LNCAP (cell line): ENCODE measurements at regions not wholly inside any gene's neighbourhood (a gene's known extent, or its start where the extent isn't known, plus 50 kb on each side); places are given as distances from the start of the nearest gene placed in this dataset.

ENCODE experiments used
- CTCF ChIP-seq: fragments of 450-650 bp; IDR thresholded peaks from 2 replicates; pipeline ENCODE4 v1.5.1; 2017; ENCODE audit warnings: mild to moderate bottlenecking

GRCh38 chr6:4506223-4506622, 270.0 kb upstream of the CDYL start:
- TF ChIP-seq CTCF, result no peak

- no peak for TF ChIP-seq CTCF
Measured at GRCh38 chr6:4504700-4505099, 271.5 kb upstream of the CDYL start.

GRCh38 chr6:4503700-4504099, 272.5 kb upstream of the CDYL start:
- no peak for TF ChIP-seq CTCF

- TF ChIP-seq CTCF, result no peak
Measured at GRCh38 chr6:4496284-4496683, 279.9 kb upstream of the CDYL start.

GRCh38 chr6:4491501-4492260, 284.5 kb upstream of the CDYL start:
- no peak for TF ChIP-seq CTCF

GRCh38 chr6:4489538-4489937, 286.7 kb upstream of the CDYL start:
- TF ChIP-seq CTCF, result no peak

- TF ChIP-seq CTCF, result no peak
Measured at GRCh38 chr6:4488389-4488788, 287.8 kb upstream of the CDYL start.

GRCh38 chr6:4487538-4487937, 288.7 kb upstream of the CDYL start:
- TF ChIP-seq CTCF, result no peak
